Loucy (cell line): ENCODE measurements at regions not wholly inside any gene's neighbourhood (a gene's known extent, or its start where the extent isn't known, plus 50 kb on each side); places are given as distances from the start of the nearest gene placed in this dataset.

Experiments used
- H2AFZ ChIP-seq: fragments of 200-600 bp; sonication (generic); 2 replicates; pipeline ENCODE4 v1.6.0; 2016; ENCODE audit warnings: antibody characterized with exemption, mild to moderate bottlenecking, low read length, moderate library complexity
- H3F3A ChIP-seq: fragments of 200-600 bp; 2 replicates; pipeline ENCODE4 v1.6.0; 2016; ENCODE audit warnings: antibody characterized with exemption, low read depth, mild to moderate bottlenecking
- H3K27me3 ChIP-seq: fragments of 200-600 bp; sonication (generic); 2 replicates; pipeline ENCODE4 v1.6.1; 2014; ENCODE audit warnings: low read length, mild to moderate bottlenecking; ENCODE audit not compliant: insufficient read depth, poor library complexity, severe bottlenecking
- H3K36me3 ChIP-seq: fragments of 200-600 bp; sonication (generic); 2 replicates; pipeline ENCODE4 v1.6.1; 2016; ENCODE audit warnings: low read length; ENCODE audit not compliant: insufficient read depth
- H3K4me1 ChIP-seq: fragments of 200-600 bp; sonication (generic); 2 replicates; pipeline ENCODE4 v1.5.1; 2014; ENCODE audit warnings: low read length, mild to moderate bottlenecking; ENCODE audit not compliant: insufficient read depth, poor library complexity, severe bottlenecking
- H3K4me2 ChIP-seq: fragments of 200-600 bp; sonication (generic); 2 replicates; pipeline ENCODE4 v1.6.0; 2014; ENCODE audit warnings: antibody characterized with exemption, low read length, low read depth, mild to moderate bottlenecking; ENCODE audit not compliant: poor library complexity, severe bottlenecking
- H3K4me3 ChIP-seq: fragments of 200-600 bp; sonication (generic); 2 replicates; pipeline ENCODE4 v1.5.1; 2014; ENCODE audit warnings: low read length, mild to moderate bottlenecking, mixed read lengths; ENCODE audit not compliant: poor library complexity, severe bottlenecking
- H3K79me2 ChIP-seq: fragments of 200-600 bp; sonication (generic); 2 replicates; pipeline ENCODE4 v1.6.1; 2014; ENCODE audit warnings: low read length; ENCODE audit not compliant: insufficient read depth
- H3K9ac ChIP-seq: fragments of 200-600 bp; sonication (generic); 2 replicates; pipeline ENCODE4 v1.6.0; 2014; ENCODE audit warnings: mild to moderate bottlenecking, low read depth, low read length, moderate library complexity; ENCODE audit not compliant: poor library complexity, severe bottlenecking
- H3K9me2 ChIP-seq: fragments of 200-600 bp; sonication (generic); replicated peaks from 2 replicates; pipeline ENCODE4 v1.6.1; 2016; ENCODE audit warnings: low read depth, low read length, mixed read lengths
- H3K9me3 ChIP-seq: fragments of 200-600 bp; sonication (generic); 2 replicates; pipeline ENCODE4 v1.6.1; 2014; ENCODE audit warnings: mild to moderate bottlenecking, antibody characterized with exemption, low read length, low read depth; ENCODE audit not compliant: insufficient read depth
- H4K20me1 ChIP-seq: fragments of 200-600 bp; sonication (generic); 2 replicates; pipeline ENCODE4 v1.6.0; 2014; ENCODE audit warnings: antibody characterized with exemption, low read length, mild to moderate bottlenecking; ENCODE audit not compliant: insufficient read depth, poor library complexity, severe bottlenecking
- EZH2phosphoT487 ChIP-seq: fragments of 200-600 bp; IDR thresholded peaks from 2 replicates; pipeline ENCODE4 v1.6.1; 2018; ENCODE audit warnings: antibody characterized with exemption, mild to moderate bottlenecking, moderate library complexity, borderline replicate concordance
- TF ChIP-seq, protein P1 (sequence below): fragments of 200-600 bp; sonication (generic); conservative IDR thresholded peaks from 2 replicates; pipeline ENCODE4 v1.5.1; 2014; ENCODE audit warnings: mild to moderate bottlenecking, antibody characterized with exemption, low read length

DNA sequence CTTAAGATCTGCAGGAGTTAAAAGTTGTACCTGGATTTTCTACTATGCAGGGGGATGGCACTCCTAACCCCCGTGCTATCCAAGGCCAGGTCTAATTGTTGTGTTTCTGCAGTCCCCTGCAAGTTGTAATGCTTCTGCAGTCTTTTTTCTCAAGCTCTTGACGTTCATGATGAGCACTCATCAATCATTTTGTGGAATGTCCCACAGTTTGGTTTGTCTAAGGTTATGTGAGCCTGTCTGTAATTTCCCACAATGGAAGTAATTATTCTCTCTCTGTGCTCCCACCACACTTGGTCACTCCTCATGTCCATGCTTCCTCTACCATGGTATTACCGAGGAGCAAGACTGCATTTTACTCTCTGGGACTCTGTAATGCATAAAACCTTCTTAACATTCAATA is 107.6 kb upstream of the SSTR4 start:
- Histone ChIP-seq H4K20me1 (no peaks in the 10 kb centered on the region), H3K4me2 (no peak overlapping the region), H3F3A (no peaks in the 10 kb centered on the region), H3K36me3 (no peaks in the 10 kb centered on the region), H3K27me3 (no peaks in the 10 kb centered on the region), H3K9me2 (no peaks in the 10 kb centered on the region), H3K9ac (no peak overlapping the region), H3K4me3 (no peak overlapping the region), H3K79me2 (no peaks in the 10 kb centered on the region), H3K9me3 (no peaks in the 10 kb centered on the region), H2AFZ (no peak overlapping the region), H3K4me1 (no peaks in the 10 kb centered on the region)
- TF ChIP-seq EZH2phosphoT487, result no peak
- TF ChIP-seq, protein P1, sequence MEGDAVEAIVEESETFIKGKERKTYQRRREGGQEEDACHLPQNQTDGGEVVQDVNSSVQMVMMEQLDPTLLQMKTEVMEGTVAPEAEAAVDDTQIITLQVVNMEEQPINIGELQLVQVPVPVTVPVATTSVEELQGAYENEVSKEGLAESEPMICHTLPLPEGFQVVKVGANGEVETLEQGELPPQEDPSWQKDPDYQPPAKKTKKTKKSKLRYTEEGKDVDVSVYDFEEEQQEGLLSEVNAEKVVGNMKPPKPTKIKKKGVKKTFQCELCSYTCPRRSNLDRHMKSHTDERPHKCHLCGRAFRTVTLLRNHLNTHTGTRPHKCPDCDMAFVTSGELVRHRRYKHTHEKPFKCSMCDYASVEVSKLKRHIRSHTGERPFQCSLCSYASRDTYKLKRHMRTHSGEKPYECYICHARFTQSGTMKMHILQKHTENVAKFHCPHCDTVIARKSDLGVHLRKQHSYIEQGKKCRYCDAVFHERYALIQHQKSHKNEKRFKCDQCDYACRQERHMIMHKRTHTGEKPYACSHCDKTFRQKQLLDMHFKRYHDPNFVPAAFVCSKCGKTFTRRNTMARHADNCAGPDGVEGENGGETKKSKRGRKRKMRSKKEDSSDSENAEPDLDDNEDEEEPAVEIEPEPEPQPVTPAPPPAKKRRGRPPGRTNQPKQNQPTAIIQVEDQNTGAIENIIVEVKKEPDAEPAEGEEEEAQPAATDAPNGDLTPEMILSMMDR, result no peak

DNA sequence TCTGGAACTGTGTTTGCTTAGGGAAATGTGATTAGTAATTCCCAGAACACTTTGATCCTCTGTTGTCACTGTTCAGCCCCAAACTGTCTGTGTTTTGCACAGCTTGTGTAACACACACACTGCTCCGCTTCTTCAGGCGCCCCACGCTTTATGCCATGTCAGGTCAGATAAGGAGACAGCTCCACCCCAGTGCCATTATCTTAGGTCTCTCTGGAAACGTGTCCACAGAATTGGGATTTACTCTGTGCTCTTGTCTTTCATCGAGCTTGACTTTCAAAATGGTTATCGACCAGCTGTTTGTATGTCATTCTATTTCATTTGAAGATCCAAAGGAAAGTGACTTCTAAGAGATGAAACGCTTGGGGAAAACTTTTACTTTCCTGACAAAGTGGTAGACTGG is 106.4 kb upstream of the SSTR4 start:
- Histone ChIP-seq H3K9me2 (no peaks in the 10 kb centered on the region), H2AFZ (no peak overlapping the region), H3K36me3 (no peaks in the 10 kb centered on the region), H3K9me3 (no peaks in the 10 kb centered on the region), H4K20me1 (no peaks in the 10 kb centered on the region), H3K27me3 (no peaks in the 10 kb centered on the region), H3K9ac (no peak overlapping the region), H3K4me3 (no peak overlapping the region), H3K4me1 (no peaks in the 10 kb centered on the region), H3K4me2 (no peak overlapping the region), H3F3A (no peaks in the 10 kb centered on the region), H3K79me2 (no peaks in the 10 kb centered on the region)
- TF ChIP-seq, protein P1, result no peak
- TF ChIP-seq EZH2phosphoT487, result no peak

DNA sequence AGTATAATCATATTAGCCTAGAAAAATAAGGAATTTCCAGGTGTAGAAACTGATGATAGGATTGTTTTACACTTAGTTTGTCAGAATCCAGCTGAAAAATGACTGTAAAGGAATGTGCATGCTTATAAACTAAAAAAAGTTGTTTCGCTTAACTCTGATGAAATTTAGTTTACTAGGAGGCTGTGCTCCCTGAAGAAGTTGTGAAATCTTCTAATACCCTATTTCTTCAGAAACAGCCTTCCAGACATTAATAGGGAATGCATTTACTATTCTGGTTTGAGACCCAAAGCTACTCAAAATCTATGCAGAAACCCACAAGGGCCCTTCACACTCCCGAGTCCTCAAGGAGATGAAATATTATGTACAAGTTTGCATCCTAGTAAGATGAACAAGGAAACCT is 105.5 kb upstream of the SSTR4 start:
- Histone ChIP-seq H3K4me1 (no peaks in the 10 kb centered on the region), H3K9me2 (no peaks in the 10 kb centered on the region), H2AFZ (no peak overlapping the region), H3K4me2 (no peak overlapping the region), H3K36me3 (no peaks in the 10 kb centered on the region), H3K9me3 (no peaks in the 10 kb centered on the region), H3F3A (no peaks in the 10 kb centered on the region), H4K20me1 (no peaks in the 10 kb centered on the region), H3K79me2 (no peaks in the 10 kb centered on the region), H3K4me3 (no peak overlapping the region), H3K9ac (no peak overlapping the region), H3K27me3 (no peaks in the 10 kb centered on the region)
- no peak for TF ChIP-seq EZH2phosphoT487
- TF ChIP-seq, protein P1, result no peak
